Nephron (organoid): ENCODE measurements at regions not wholly inside any gene's neighbourhood (a gene's known extent, or its start where the extent isn't known, plus 50 kb on each side); places are given as distances from the start of the nearest gene placed in this dataset.

Experiments
- H3K27ac Mint-ChIP-seq, 3 experiments: 2 replicates each; pipeline ENCODE4 v1.8.0; 2020; ENCODE audit warnings: mixed read lengths in 3 of 3, mild to moderate bottlenecking in 2 of 3, moderate library complexity in 1 of 3
- H3K27me3 Mint-ChIP-seq: 2 replicates; pipeline ENCODE4 v1.8.0; 2021; ENCODE audit warnings: low read depth, mild to moderate bottlenecking, moderate library complexity, mixed read lengths
- H3K36me3 Mint-ChIP-seq: 2 replicates; pipeline ENCODE4 v1.8.0; 2020; ENCODE audit warnings: low read depth, mixed read lengths
- H3K4me1 Mint-ChIP-seq: 2 replicates; pipeline ENCODE4 v1.8.0; 2020; ENCODE audit warnings: mixed read lengths
- H3K4me3 Mint-ChIP-seq, 3 experiments: 2 replicates each; pipeline ENCODE4 v1.8.0; 2020; ENCODE audit warnings: mild to moderate bottlenecking in 3 of 3, mixed read lengths in 3 of 3, moderate library complexity in 2 of 3
- H3K9me3 Mint-ChIP-seq: 2 replicates; pipeline ENCODE4 v1.8.0; 2020; ENCODE audit warnings: mixed read lengths
- CTCF ChIP-seq, 3 experiments: fragments of 200-600 bp; sonication (generic); IDR thresholded peaks; one replicate each; pipeline ENCODE4 v1.5.0; 2021; ENCODE audit warnings: antibody characterized with exemption in 3 of 3; ENCODE audit not compliant: unreplicated experiment in 3 of 3

- H3K27me3 Mint-ChIP-seq: peaks cover 21% of the 10 kb centered on the region
- H3K4me1 Mint-ChIP-seq: no peaks in the 10 kb centered on the region
- H3K9me3 Mint-ChIP-seq: no peaks in the 10 kb centered on the region
- no peaks in the 10 kb centered on the region for H3K36me3 Mint-ChIP-seq
- H3K27ac Mint-ChIP-seq: no peak overlapping the region
- TF ChIP-seq CTCF (IDR thresholded peaks at IDR 0.05; ENCODE audit: unreplicated experiment in 3 of 3): no peak
- H3K4me3 Mint-ChIP-seq: no peak overlapping the region
These were observed 79.2 kb upstream of the KLF13 start for GRCh38 chr15:31247404-31247803.

GRCh38 chr15:31248263-31248662 is 78.4 kb upstream of the KLF13 start:
- Mint-ChIP-seq H3K27ac (no peak overlapping the region), H3K4me3 (no peak overlapping the region), H3K9me3 (no peaks in the 10 kb centered on the region), H3K36me3 (no peaks in the 10 kb centered on the region), H3K4me1 (no peaks in the 10 kb centered on the region), H3K27me3 (peaks cover 21% of the 10 kb centered on the region)
- TF ChIP-seq CTCF (IDR thresholded peaks at IDR 0.05; ENCODE audit: unreplicated experiment in 3 of 3): no peak

GRCh38 chr15:31248951-31249350 is 77.7 kb upstream of the KLF13 start:
- H3K9me3 Mint-ChIP-seq: no peaks in the 10 kb centered on the region
- peaks cover 21% of the 10 kb centered on the region for H3K27me3 Mint-ChIP-seq
- TF ChIP-seq CTCF (IDR thresholded peaks at IDR 0.05; ENCODE audit: unreplicated experiment in 3 of 3): no peak
- H3K27ac Mint-ChIP-seq: no peak overlapping the region
- H3K4me1 Mint-ChIP-seq: no peaks in the 10 kb centered on the region
- H3K4me3 Mint-ChIP-seq: no peak overlapping the region
- no peaks in the 10 kb centered on the region for H3K36me3 Mint-ChIP-seq

GRCh38 chr15:31250033-31250432 is 76.6 kb upstream of the KLF13 start:
- Mint-ChIP-seq H3K27me3 (peaks cover 13% of the 10 kb centered on the region), H3K36me3 (peaks cover 3% of the 10 kb centered on the region), H3K9me3 (peaks cover 3% of the 10 kb centered on the region), H3K27ac (no peak overlapping the region), H3K4me3 (no peak overlapping the region), H3K4me1 (peaks cover 9% of the 10 kb centered on the region)
- no peak for TF ChIP-seq CTCF (IDR thresholded peaks at IDR 0.05; ENCODE audit: unreplicated experiment in 3 of 3)

- Mint-ChIP-seq H3K27ac (no peak overlapping the region), H3K27me3 (peaks cover 13% of the 10 kb centered on the region), H3K4me3 (no peak overlapping the region), H3K36me3 (peaks cover 3% of the 10 kb centered on the region), H3K4me1 (peaks cover 14% of the 10 kb centered on the region), H3K9me3 (peaks cover 3% of the 10 kb centered on the region)
- no peak for TF ChIP-seq CTCF (IDR thresholded peaks at IDR 0.05; ENCODE audit: unreplicated experiment in 3 of 3)
These were observed 75.5 kb upstream of the KLF13 start for GRCh38 chr15:31251165-31251564.

GRCh38 chr15:31252171-31252785 is 74.4 kb upstream of the KLF13 start:
- Mint-ChIP-seq H3K27ac (no peak overlapping the region), H3K4me3 (no peak overlapping the region), H3K4me1 (peaks cover 14% of the 10 kb centered on the region), H3K9me3 (peaks cover 3% of the 10 kb centered on the region), H3K36me3 (peaks cover 3% of the 10 kb centered on the region), H3K27me3 (peaks cover 13% of the 10 kb centered on the region)
- no peak for TF ChIP-seq CTCF (IDR thresholded peaks at IDR 0.05; ENCODE audit: unreplicated experiment in 3 of 3)
